ENCODE measurements at regions not wholly inside any gene's neighbourhood (a gene's known extent, or its start where the extent isn't known, plus 50 kb on each side); places are given as distances from the start of the nearest gene placed in this dataset.
"Not testable (repeated sequence)": the region's sequence is repeated elsewhere in the genome, so short reads cannot be mapped to it uniquely, and the experiment has no call there.

GRCh38 chr1:855202-855981 lies 68.3 kb upstream of the SAMD11 start:
- TF ChIP-seq POLR2AphosphoS2 (IDR thresholded peaks at IDR 0.05; ENCODE audit: low read depth, low read length); POLR2AphosphoS5 (IDR thresholded peaks at IDR 0.05; ENCODE audit: low read length); POLR2A (IDR thresholded peaks at IDR 0.05; ENCODE audit: low read depth, low read length); KDM1A (IDR thresholded peaks at IDR 0.05; ENCODE audit: borderline replicate concordance); CEBPB (IDR thresholded peaks at IDR 0.05; ENCODE audit: borderline replicate concordance in 1 of 2, low read depth in 2 of 2, low read length in 2 of 2); ETV6 (conservative IDR thresholded peaks at IDR 0.05 in 1 of 2, IDR thresholded peaks at IDR 0.05 in 1 of 2; ENCODE audit: borderline replicate concordance in 1 of 2, low read depth in 1 of 2); FOS (IDR thresholded peaks at IDR 0.05; ENCODE audit: borderline replicate concordance, extremely low read depth, insufficient read length): not testable (repeated sequence)
- TF ChIP-seq, protein P1, sequence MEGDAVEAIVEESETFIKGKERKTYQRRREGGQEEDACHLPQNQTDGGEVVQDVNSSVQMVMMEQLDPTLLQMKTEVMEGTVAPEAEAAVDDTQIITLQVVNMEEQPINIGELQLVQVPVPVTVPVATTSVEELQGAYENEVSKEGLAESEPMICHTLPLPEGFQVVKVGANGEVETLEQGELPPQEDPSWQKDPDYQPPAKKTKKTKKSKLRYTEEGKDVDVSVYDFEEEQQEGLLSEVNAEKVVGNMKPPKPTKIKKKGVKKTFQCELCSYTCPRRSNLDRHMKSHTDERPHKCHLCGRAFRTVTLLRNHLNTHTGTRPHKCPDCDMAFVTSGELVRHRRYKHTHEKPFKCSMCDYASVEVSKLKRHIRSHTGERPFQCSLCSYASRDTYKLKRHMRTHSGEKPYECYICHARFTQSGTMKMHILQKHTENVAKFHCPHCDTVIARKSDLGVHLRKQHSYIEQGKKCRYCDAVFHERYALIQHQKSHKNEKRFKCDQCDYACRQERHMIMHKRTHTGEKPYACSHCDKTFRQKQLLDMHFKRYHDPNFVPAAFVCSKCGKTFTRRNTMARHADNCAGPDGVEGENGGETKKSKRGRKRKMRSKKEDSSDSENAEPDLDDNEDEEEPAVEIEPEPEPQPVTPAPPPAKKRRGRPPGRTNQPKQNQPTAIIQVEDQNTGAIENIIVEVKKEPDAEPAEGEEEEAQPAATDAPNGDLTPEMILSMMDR (IDR thresholded peaks at IDR 0.05 in 2 of 3, conservative IDR thresholded peaks at IDR 0.05 in 1 of 3; ENCODE audit: control insufficient read depth in 2 of 3, extremely low read depth in 1 of 3, insufficient read depth in 1 of 3, low read depth in 3 of 3, low read length in 3 of 3): not testable (repeated sequence)
